ENCODE measurements at regions not wholly inside any gene's neighbourhood (a gene's known extent, or its start where the extent isn't known, plus 50 kb on each side); places are given as distances from the start of the nearest gene placed in this dataset.

DNA sequence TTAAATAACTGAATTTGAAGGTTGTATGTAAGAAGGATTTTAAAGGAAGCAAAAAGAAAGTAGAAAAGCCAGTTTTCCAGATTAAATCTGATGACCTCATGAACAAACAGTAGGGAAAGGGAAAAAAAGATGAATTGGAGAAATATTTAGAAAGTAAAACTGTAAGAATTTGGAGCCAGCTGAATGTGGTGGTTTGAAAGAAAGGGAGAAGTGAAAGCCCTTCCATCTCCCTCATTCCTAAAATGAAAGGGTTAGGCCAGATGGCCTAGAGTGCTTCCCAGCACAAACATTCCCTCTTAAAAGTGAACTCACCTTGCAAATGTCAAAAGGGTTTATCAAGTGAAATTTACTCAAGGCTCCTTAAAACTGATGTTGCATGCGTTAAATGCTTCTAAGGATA is 139.3 kb upstream of the COL21A1 start:
- H3K4me3 ChIP-seq (ENCODE audit: control insufficient read depth, low read depth, low read length) = no peak overlapping the region
- TF ChIP-seq CTCF (conservative IDR thresholded peaks at IDR 0.05; ENCODE audit: control insufficient read depth, insufficient read depth, low read depth, low read length) = no peak
- DNase-seq (ENCODE audit: low read depth) = no peak

- TF ChIP-seq CTCF (conservative IDR thresholded peaks at IDR 0.05; ENCODE audit: control insufficient read depth, insufficient read depth, low read depth, low read length) = no peak
- no peak for DNase-seq (ENCODE audit: low read depth)
- H3K4me3 ChIP-seq (ENCODE audit: control insufficient read depth, low read depth, low read length) = no peak overlapping the region
Observed at GRCh38 chr6:56385981-56386593, 138.7 kb upstream of the COL21A1 start.

DNA sequence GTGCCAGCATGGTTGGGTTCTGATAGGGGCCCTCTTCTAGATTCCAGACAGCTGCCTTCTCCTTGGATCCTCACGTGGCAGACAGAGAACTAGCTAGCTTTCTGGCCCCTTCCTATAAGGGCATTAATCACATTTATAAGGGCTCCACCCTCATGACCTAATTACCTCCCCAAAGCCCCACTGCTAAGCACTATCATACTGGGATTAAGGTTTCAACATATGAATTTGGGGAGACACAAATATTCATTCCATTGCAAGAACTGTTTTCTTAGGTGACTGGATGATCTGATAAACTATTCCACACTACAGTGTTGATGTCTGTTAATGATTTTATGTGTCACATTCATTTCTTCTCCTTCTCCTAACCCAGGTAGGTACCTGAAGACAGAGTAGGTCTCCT is 135.8 kb upstream of the COL21A1 start:
- TF ChIP-seq CTCF (conservative IDR thresholded peaks at IDR 0.05; ENCODE audit: control insufficient read depth, insufficient read depth, low read depth, low read length) = no peak
- no peak for DNase-seq (ENCODE audit: low read depth)
- no peak overlapping the region for H3K4me3 ChIP-seq (ENCODE audit: control insufficient read depth, low read depth, low read length)

DNA sequence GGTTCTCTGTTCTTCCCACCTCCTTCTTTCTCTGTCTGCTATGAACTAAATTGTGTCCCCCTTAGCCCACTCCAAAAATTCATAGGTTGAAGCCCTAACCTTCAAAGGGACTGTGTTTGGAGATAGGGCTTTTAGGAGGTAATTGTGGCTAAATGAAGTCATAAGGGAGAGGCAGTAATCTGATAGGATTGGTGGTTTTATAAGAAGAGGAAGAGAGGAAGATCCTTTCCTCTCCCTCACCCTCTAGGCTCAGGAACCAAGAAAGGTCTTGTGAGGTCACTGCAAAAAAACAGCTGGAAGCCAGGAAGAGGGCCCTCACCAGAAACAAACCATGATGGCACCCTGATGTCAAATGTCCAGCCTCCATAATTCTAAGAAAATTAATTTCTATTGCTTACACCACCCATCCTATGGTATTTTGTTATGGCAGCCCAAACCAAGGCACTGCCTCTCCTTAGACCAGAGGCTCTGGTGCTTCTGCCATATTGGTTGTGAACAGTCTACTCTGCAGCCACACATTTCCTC is 135.1 kb upstream of the COL21A1 start:
- DNase-seq (ENCODE audit: low read depth) = no peak
- no peak for TF ChIP-seq CTCF (conservative IDR thresholded peaks at IDR 0.05; ENCODE audit: control insufficient read depth, insufficient read depth, low read depth, low read length)
- no peak overlapping the region for H3K4me3 ChIP-seq (ENCODE audit: control insufficient read depth, low read depth, low read length)

DNA sequence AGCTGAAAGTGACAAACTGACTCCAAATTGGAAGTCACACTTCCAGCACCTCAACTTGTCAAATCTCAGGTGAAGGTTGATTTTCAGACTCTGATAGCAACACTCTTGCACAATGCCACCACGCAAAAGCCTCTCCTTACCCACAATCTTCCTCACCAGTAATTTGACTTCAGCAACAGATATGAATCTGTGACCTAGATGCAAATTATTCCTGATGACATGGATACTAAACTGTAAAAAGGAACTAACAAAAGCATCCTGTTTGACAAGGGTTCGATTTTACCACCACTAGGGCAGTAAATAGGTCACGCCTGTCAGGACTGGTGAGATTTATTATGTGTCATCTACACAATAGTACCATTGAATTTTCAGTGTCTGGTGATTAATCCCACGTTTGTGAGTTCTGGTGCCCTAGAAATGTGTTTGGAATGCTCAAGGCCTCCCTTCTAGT is 134.4 kb upstream of the COL21A1 start:
- TF ChIP-seq CTCF (conservative IDR thresholded peaks at IDR 0.05; ENCODE audit: control insufficient read depth, insufficient read depth, low read depth, low read length) = no peak
- no peak overlapping the region for H3K4me3 ChIP-seq (ENCODE audit: control insufficient read depth, low read depth, low read length)
- peak; percentile 16 for DNase-seq (ENCODE audit: low read depth)

DNA sequence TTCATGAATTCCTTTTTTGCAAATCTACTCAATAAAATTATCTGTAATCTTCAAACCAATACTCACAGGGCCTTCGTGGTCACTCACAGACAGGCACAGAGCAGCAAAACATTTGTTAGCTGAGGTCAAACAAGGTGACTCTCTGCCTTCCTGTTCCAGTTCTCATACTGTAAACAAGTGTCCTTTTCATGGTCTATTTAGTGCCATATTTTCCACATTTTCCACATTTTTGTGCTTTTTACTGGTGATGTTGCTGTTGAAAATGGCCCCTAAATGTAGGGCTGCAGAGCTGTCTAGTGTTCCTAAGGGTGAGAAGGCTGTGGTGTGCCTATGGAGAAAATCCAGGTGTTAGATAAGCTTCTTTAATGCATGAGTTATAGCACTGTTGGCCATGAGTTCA is 133.1 kb upstream of the COL21A1 start:
- DNase-seq (ENCODE audit: low read depth) = no peak
- no peak for TF ChIP-seq CTCF (conservative IDR thresholded peaks at IDR 0.05; ENCODE audit: control insufficient read depth, insufficient read depth, low read depth, low read length)
- H3K4me3 ChIP-seq (ENCODE audit: control insufficient read depth, low read depth, low read length) = no peak overlapping the region
